H54 (cell line): ENCODE measurements at regions not wholly inside any gene's neighbourhood (a gene's known extent, or its start where the extent isn't known, plus 50 kb on each side); places are given as distances from the start of the nearest gene placed in this dataset.

Experiments
- DNase-seq: peaks from one replicate; pipeline ENCODE4 v3.0.0; 2011; ENCODE audit warnings: low spot score, mixed read lengths; ENCODE audit not compliant: insufficient read length
- FAIRE-seq: peaks from 3 replicates; lab custom pipeline; 2011; peaks lifted over from hg19 to GRCh38; lab: Jason Lieb, UNC
- POLR2A ChIP-seq: IDR thresholded peaks from 2 replicates; pipeline ENCODE4 v1.6.1; 2011; ENCODE audit warnings: low read depth, mild to moderate bottlenecking, low read length

GRCh38 chr3:147940405-147941193 is 531.4 kb downstream of the ZIC1 start:
- FAIRE-seq: no peak
- TF ChIP-seq POLR2A: no peak
- DNase-seq: no peak

GRCh38 chr3:147941969-147942368 is 532.8 kb downstream of the ZIC1 start:
- DNase-seq (no peak), FAIRE-seq (no peak)
- no peak for TF ChIP-seq POLR2A

GRCh38 chr3:147943265-147943945 is 534.2 kb downstream of the ZIC1 start:
- no peak for TF ChIP-seq POLR2A
- FAIRE-seq: peak; percentile 99
- peak; percentile 30 for DNase-seq

DNA sequence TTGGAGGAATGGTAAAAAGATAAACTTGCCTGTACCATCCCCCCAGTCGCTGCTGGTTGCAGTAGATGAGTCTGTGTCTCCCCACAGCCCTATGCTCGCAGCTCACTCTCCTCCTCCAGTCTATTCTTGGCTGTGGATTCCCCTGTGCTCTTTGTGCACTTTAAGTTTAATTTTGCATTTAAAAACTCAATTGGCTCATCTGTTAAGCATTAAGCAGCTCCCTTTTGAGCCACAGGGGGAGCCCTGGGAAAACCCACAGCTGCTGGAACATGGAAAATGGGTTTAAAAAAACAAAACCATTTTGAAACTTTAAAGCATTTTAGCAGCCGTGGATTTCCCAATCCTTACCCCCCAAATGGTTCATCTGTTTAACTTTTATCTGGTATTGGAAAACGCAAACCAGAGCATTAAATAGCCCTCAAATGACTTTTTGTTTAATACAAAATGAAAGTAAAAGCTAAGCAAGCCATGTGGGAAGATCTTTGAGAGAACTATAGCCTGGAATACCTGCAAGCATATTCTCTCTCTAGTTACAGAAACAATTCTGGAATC is 536.9 kb downstream of the ZIC1 start:
- no peak for TF ChIP-seq POLR2A
- FAIRE-seq: peak; percentile 90
- peak; percentile 25 for DNase-seq

GRCh38 chr3:147956615-147957014 is 547.5 kb downstream of the ZIC1 start:
- TF ChIP-seq POLR2A: no peak
- FAIRE-seq (no peak), DNase-seq (no peak)

DNA sequence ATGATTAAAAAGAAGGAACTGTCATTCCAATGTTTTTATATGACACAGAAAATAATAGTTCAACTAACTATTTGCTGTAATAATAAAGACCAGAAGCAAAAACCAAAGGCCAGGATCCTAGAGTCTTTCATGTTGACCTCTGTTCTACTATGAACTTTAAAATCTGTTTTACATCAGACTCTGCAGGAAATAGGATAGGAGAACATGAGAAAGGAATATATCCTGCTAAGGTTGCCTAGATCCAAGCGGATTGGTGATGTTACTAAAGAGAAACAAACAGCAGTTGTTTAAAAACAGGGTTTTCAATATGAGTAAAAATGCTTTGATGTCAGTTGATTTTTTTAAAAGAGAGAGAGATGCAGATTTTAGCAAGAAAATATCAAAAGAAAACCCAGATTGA is 549.6 kb downstream of the ZIC1 start:
- FAIRE-seq (no peak), DNase-seq (no peak)
- TF ChIP-seq POLR2A: no peak

DNA sequence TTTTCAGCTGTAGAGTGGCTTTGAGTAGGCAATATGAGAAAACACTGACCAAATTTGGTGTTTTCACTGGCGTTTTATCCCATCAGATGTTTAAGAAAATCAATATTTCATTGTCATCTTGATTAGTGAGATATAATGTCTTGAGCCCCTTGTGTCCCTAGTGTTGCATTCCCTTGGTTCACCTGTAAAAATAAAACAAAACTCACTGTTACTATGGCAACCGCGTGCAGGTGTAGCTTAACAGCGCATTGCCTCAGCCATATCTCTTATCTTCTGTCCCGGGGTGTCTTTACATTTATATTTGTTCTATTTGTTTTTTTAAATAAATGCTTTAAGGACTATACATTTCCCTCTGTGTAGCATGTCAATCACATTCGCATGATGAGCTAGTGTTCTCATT is 551.6 kb downstream of the ZIC1 start:
- FAIRE-seq (no peak), DNase-seq (no peak)
- no peak for TF ChIP-seq POLR2A

DNA sequence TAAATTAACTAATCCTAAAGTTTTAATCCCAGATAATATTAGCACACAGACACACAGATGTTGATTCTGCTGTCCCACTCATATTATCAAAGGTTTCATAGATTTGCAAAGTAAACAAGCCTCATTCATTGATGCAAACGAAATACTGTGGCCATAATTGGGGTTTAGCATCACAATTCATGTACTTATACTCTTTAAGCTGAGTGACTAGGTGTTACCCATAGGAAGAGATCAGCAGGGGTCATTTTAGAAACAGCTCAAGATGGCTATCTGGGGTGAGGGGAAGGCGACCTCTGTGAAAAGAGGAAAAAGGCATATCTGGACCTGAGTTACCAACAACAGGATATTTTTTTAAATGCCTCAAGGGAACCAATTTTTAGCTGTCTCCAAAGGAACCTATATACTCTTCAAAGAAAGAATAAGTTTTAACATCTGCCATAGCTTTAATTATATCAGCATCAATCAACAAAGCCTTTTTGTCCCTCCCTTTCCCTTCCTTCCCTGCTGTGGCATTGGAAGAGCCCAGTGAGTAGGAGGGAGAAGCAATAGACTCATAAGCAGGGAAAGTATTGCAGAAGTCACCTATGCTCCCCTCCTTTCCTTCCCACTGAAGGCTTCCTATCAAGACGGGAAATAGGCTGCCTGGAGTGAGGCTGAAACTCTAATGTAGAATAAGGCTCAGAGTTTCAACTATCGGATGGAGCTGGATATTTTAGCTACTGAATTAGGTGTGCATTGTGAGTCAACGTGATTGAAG is 553.4 kb downstream of the ZIC1 start:
- no peak for FAIRE-seq
- DNase-seq: no peak
- no peak for TF ChIP-seq POLR2A

DNA sequence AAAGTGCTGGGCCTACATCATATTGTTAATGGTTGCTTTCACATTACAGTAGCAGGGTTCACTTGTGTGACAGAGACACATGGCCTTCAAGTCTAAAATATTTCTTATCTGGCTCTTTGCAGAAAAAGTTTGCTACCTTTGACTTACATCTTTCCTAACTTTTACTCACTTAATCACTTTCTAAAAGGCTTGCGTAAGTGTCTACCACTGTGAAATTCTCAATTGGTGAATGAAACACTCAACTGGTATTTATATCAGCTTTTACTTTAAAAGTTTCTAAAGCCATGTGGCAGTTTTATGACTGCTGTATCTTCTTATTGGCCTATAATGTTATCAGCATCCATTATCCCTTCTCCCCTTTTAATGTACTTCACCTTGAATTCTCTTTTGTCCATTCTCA is 554.5 kb downstream of the ZIC1 start:
- FAIRE-seq: no peak
- DNase-seq: no peak
- TF ChIP-seq POLR2A: no peak

DNA sequence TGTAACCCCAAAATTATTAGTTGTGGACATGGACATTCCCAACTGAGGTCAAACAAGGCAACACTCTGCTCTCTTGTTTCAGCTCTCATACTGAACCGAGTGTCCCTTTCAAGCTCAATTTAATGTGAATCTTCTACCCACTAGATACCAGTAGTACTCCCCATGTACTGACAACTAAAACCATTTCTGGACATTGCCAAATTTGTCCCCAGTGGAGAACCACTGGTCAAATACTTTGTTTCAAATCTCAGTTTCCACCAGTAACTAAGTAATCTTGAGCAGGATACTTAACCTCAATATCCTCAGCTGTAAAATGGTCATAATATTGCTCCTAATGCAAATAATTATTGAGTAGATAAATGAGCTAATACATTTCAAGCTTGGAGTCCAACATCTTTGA is 566.0 kb downstream of the ZIC1 start:
- no peak for DNase-seq
- FAIRE-seq: no peak
- no peak for TF ChIP-seq POLR2A

- no peak for TF ChIP-seq POLR2A
- no peak for DNase-seq
- FAIRE-seq: peak; percentile 6
Observed at GRCh38 chr3:147977001-147977400, 567.8 kb downstream of the ZIC1 start.

GRCh38 chr3:147987549-147987948 is 578.4 kb downstream of the ZIC1 start:
- no peak for FAIRE-seq
- no peak for DNase-seq
- no peak for TF ChIP-seq POLR2A

GRCh38 chr3:147989344-147989743 is 580.2 kb downstream of the ZIC1 start:
- DNase-seq (no peak), FAIRE-seq (no peak)
- TF ChIP-seq POLR2A: no peak

DNA sequence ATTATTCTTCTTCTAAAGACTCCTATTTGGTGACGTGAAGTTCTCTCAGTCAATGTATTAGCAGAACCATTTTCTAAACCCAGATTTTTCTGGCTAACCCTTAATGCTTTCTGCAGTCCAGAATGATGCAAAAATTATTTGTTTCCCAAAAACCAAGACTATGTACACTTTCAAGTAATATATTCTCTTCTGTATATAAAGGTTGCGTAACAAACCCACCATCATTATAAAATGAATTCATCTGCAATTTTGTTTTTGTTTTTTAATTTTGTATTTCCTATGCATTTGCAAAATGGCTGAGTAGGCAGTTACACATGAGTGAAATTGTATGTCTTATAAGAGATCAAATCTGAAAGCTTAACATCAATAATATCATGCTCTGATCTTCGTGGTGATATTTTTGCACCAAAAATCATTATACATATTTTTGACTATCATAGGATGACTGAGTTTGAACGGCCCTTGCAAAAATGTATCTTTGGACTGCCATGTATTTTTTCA is 593.6 kb downstream of the ZIC1 start:
- DNase-seq (no peak), FAIRE-seq (no peak)

More for the DNA sequence above, 593.6 kb downstream of the ZIC1 start:
- no peak for TF ChIP-seq POLR2A
